Trophoblast cell (in vitro differentiated cells and primary cell): ENCODE measurements at regions not wholly inside any gene's neighbourhood (a gene's known extent, or its start where the extent isn't known, plus 50 kb on each side); places are given as distances from the start of the nearest gene placed in this dataset.
"Not testable (repeated sequence)": the region's sequence is repeated elsewhere in the genome, so short reads cannot be mapped to it uniquely, and the experiment has no call there.

Experiments
- DNase-seq, 2 donors: peaks; one replicate each; pipeline ENCODE4 v3.0.0-alpha.2; 2016
- H2AFZ ChIP-seq: 2 replicates; pipeline ENCODE4 v1.6.1; 2013; ENCODE audit warnings: low read length, moderate library complexity, mild to moderate bottlenecking; ENCODE audit not compliant: insufficient read depth, poor library complexity
- H2AK5ac ChIP-seq: 2 replicates; pipeline ENCODE4 v1.6.1; 2013; ENCODE audit warnings: mild to moderate bottlenecking, low read length
- H2BK120ac ChIP-seq: 2 replicates; pipeline ENCODE4 v1.6.1; 2013; ENCODE audit warnings: low read length, mild to moderate bottlenecking, moderate library complexity; ENCODE audit not compliant: insufficient read depth, poor library complexity
- H2BK12ac ChIP-seq: 2 replicates; pipeline ENCODE4 v1.6.1; 2013; ENCODE audit warnings: mild to moderate bottlenecking, low read length, moderate library complexity
- H2BK5ac ChIP-seq: 2 replicates; pipeline ENCODE4 v1.6.1; 2013; ENCODE audit warnings: low read length, low read depth, moderate library complexity, mild to moderate bottlenecking; ENCODE audit not compliant: poor library complexity
- H3K14ac ChIP-seq: 2 replicates; pipeline ENCODE4 v1.6.1; 2013; ENCODE audit warnings: mild to moderate bottlenecking, low read length
- H3K18ac ChIP-seq: 2 replicates; pipeline ENCODE4 v1.6.1; 2013; ENCODE audit warnings: mild to moderate bottlenecking, low read length
- H3K23ac ChIP-seq: 2 replicates; pipeline ENCODE4 v1.6.1; 2013; ENCODE audit warnings: low read length
- H3K27ac ChIP-seq: 2 replicates; pipeline ENCODE4 v1.5.1; 2013; ENCODE audit warnings: low read depth, mild to moderate bottlenecking, inconsistent platforms, low read length, moderate library complexity
- H3K27me3 ChIP-seq: 2 replicates; pipeline ENCODE4 v1.6.1; 2013; ENCODE audit warnings: inconsistent platforms, mild to moderate bottlenecking, low read length, moderate library complexity; ENCODE audit not compliant: insufficient read depth
- H3K36me3 ChIP-seq, 2 experiments: 1 replicate in 1 of 2; 2 replicates in 1 of 2; pipeline ENCODE4 v1.6.1; 2013; ENCODE audit warnings: low read length in 2 of 2, mild to moderate bottlenecking in 2 of 2, moderate library complexity in 1 of 2; ENCODE audit not compliant: insufficient read depth in 2 of 2, control insufficient read depth in 1 of 2
- H3K4ac ChIP-seq: 2 replicates; pipeline ENCODE4 v1.6.1; 2013; ENCODE audit warnings: low read depth, mild to moderate bottlenecking, low read length, moderate library complexity
- H3K4me1 ChIP-seq, 2 experiments: 1 replicate in 1 of 2; 2 replicates in 1 of 2; pipeline ENCODE4 v1.6.1; 2013; ENCODE audit warnings: low read length in 2 of 2, mild to moderate bottlenecking in 2 of 2, moderate library complexity in 1 of 2; ENCODE audit not compliant: insufficient read depth in 2 of 2, control insufficient read depth in 1 of 2
- H3K4me2 ChIP-seq: 2 replicates; pipeline ENCODE4 v1.6.1; 2013; ENCODE audit warnings: inconsistent platforms, mild to moderate bottlenecking, low read length, moderate library complexity
- H3K4me3 ChIP-seq: 2 replicates; pipeline ENCODE4 v1.5.1; 2013; ENCODE audit warnings: mild to moderate bottlenecking, low read depth, low read length, inconsistent platforms
- H3K79me1 ChIP-seq: one replicate; pipeline ENCODE4 v1.6.1; 2013; ENCODE audit warnings: low read length
- H3K79me2 ChIP-seq: 2 replicates; pipeline ENCODE4 v1.6.1; 2013; ENCODE audit warnings: low read length, mild to moderate bottlenecking; ENCODE audit not compliant: control insufficient read depth, insufficient read depth, poor library complexity
- H3K9ac ChIP-seq: 2 replicates; pipeline ENCODE4 v1.6.1; 2013; ENCODE audit warnings: mild to moderate bottlenecking, low read length
- H3K9me3 ChIP-seq: 2 replicates; pipeline ENCODE4 v1.6.1; 2013; ENCODE audit warnings: low read depth, mild to moderate bottlenecking, control low read depth, inconsistent platforms, low read length; ENCODE audit not compliant: insufficient read depth
- H4K12ac ChIP-seq: 2 replicates; pipeline ENCODE4 v1.6.1; 2013; ENCODE audit warnings: low read depth, mild to moderate bottlenecking, low read length, moderate library complexity
- H4K8ac ChIP-seq: 2 replicates; pipeline ENCODE4 v1.6.1; 2013; ENCODE audit warnings: low read depth, mild to moderate bottlenecking, low read length, moderate library complexity
- H4K91ac ChIP-seq: one replicate; pipeline ENCODE4 v1.6.1; 2013; ENCODE audit warnings: low read depth, mild to moderate bottlenecking, low read length, moderate library complexity
- WGBS: extraction: QIAGEN DNeasy Blood & Tissue Kit; methylation state at CpG from one replicate; pipeline ENCODE4 v1.1.7; 2013; ENCODE audit warnings: missing lambda C conversion rate; ENCODE audit not compliant: insufficient read length, insufficient coverage; ENCODE audit errors: extremely low coverage; 5-methylcytosine and 5-hydroxymethylcytosine counted together

DNA sequence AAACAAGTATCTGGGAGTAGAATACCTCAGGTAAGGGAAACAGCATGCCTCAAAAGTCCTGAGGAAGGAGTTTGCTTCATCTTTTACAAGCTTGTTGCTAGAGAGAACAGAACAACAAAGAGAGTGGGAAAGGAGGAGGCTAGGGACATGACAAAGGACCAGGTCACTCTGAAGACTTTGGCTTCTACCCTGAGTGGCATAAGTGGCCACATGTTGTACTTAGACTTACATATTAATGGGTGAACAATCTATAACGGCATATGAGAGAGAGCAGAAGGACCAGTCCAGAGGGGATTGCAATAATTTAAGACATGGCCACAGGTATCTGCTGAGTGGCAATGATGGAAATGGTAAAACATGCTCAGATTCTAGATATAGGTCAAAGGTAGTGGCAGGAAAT, 668.3 kb upstream of the ADGRB3 start:
- Histone ChIP-seq H2BK5ac (no peak overlapping the region), H4K12ac (no peak overlapping the region), H4K91ac (no peak overlapping the region), H4K8ac (no peak overlapping the region), H3K36me3 (no peaks in the 10 kb centered on the region), H3K4me3 (no peak overlapping the region), H3K18ac (no peak overlapping the region), H3K4me1 (no peaks in the 10 kb centered on the region), H3K14ac (no peak overlapping the region), H3K23ac (no peak overlapping the region), H2BK12ac (no peak overlapping the region), H3K27ac (no peak overlapping the region), H2AFZ (no peak overlapping the region), H2AK5ac (no peak overlapping the region), H3K4me2 (no peak overlapping the region), H3K9me3 (no peaks in the 10 kb centered on the region), H3K4ac (no peak overlapping the region), H3K79me1 (no peaks in the 10 kb centered on the region), H3K9ac (no peak overlapping the region), H2BK120ac (no peak overlapping the region), H3K79me2 (no peaks in the 10 kb centered on the region), H3K27me3 (no peaks in the 10 kb centered on the region)
- DNase-seq, result no peak
- WGBS, result no CpG with 5 or more reads among the region's 1 CpG

- Histone ChIP-seq H4K91ac (no peak overlapping the region), H4K8ac (no peak overlapping the region), H3K79me2 (no peaks in the 10 kb centered on the region), H2AK5ac (no peak overlapping the region), H3K4me2 (no peak overlapping the region), H3K27ac (no peak overlapping the region), H3K14ac (no peak overlapping the region), H3K18ac (no peak overlapping the region), H2BK120ac (no peak overlapping the region), H3K4me1 (no peaks in the 10 kb centered on the region), H3K4me3 (no peak overlapping the region), H3K27me3 (no peaks in the 10 kb centered on the region), H3K9me3 (peaks cover 8% of the 10 kb centered on the region), H2BK5ac (no peak overlapping the region), H3K79me1 (no peaks in the 10 kb centered on the region), H2AFZ (no peak overlapping the region), H3K23ac (no peak overlapping the region), H3K36me3 (no peaks in the 10 kb centered on the region), H3K9ac (no peak overlapping the region), H2BK12ac (no peak overlapping the region), H3K4ac (no peak overlapping the region), H4K12ac (no peak overlapping the region)
- no peak for DNase-seq
Measured at GRCh38 chr6:67956352-67956751, 678.7 kb upstream of the ADGRB3 start.

DNA sequence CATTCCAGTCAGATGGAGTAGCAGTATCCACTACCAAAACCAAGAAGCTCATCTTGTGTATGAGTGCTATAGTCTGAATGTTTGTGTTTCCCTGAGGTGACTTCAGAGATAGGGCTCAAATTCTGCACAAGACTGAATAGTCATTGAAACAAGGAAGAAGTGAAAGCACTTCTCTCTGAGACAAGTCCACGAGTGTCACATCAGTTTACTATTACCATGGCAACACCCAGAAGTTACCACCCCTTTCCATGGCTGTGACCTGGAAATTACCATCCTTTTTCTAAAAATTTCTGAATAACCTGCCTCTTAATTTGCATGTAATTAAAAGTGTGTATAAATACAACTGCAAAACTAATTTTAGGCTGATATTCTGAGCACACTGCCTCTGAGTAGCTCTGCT, 682.1 kb upstream of the ADGRB3 start:
- H3K23ac ChIP-seq, result no peak overlapping the region
- H2AFZ ChIP-seq, result no peak overlapping the region
- H2BK120ac ChIP-seq, result no peak overlapping the region
- peaks cover 8% of the 10 kb centered on the region for H3K9me3 ChIP-seq
- no peak overlapping the region for H3K18ac ChIP-seq
- H3K14ac ChIP-seq, result no peak overlapping the region
- H3K4me1 ChIP-seq, result no peaks in the 10 kb centered on the region
- no peaks in the 10 kb centered on the region for H3K27me3 ChIP-seq
- no peak overlapping the region for H2BK12ac ChIP-seq
- no peak overlapping the region for H2BK5ac ChIP-seq
- no CpG with 5 or more reads among the region's 1 CpG for WGBS
- H4K91ac ChIP-seq, result no peak overlapping the region
- H3K9ac ChIP-seq, result no peak overlapping the region
- H3K4me2 ChIP-seq, result no peak overlapping the region
- H3K4me3 ChIP-seq, result no peak overlapping the region
- H3K36me3 ChIP-seq, result no peaks in the 10 kb centered on the region
- H4K12ac ChIP-seq, result no peak overlapping the region
- no peaks in the 10 kb centered on the region for H3K79me1 ChIP-seq
- no peak for DNase-seq
- no peak overlapping the region for H3K27ac ChIP-seq
- no peak overlapping the region for H3K4ac ChIP-seq
- H3K79me2 ChIP-seq, result no peaks in the 10 kb centered on the region
- H2AK5ac ChIP-seq, result no peak overlapping the region
- H4K8ac ChIP-seq, result no peak overlapping the region

DNA sequence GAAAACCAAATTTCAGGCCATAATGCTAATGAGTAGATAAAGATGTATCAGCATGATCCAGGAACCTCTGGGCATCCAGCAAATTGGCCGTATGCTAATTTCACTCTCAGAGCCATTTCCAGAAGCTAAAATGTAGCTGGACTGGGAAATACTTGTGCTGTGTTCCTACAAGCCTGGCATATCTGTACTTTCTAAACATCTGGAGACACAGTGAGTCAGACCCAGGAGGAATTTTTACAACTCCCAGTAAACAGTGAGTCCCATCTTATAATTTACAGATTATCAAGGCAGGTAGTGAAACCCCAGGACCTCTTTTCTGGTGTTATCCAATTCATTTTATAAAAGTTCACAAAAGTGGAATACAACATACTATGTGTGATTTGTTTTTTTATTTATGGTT, 683.0 kb upstream of the ADGRB3 start:
- Histone ChIP-seq H2BK120ac (no peak overlapping the region), H3K4me1 (no peaks in the 10 kb centered on the region), H3K18ac (no peak overlapping the region), H3K79me2 (no peaks in the 10 kb centered on the region), H3K9ac (no peak overlapping the region), H3K9me3 (peaks cover 7% of the 10 kb centered on the region), H4K8ac (no peak overlapping the region), H3K4me2 (no peak overlapping the region), H2BK12ac (no peak overlapping the region), H3K79me1 (no peaks in the 10 kb centered on the region), H4K91ac (no peak overlapping the region), H2AFZ (no peak overlapping the region), H3K27me3 (no peaks in the 10 kb centered on the region), H2BK5ac (no peak overlapping the region), H3K4ac (no peak overlapping the region), H3K27ac (no peak overlapping the region), H3K14ac (no peak overlapping the region), H3K23ac (no peak overlapping the region), H3K4me3 (no peak overlapping the region), H4K12ac (no peak overlapping the region), H2AK5ac (no peak overlapping the region), H3K36me3 (no peaks in the 10 kb centered on the region)
- WGBS, result no CpG with 5 or more reads among the region's 1 CpG
- peak in 1 of 2 donors; percentile 6 for DNase-seq

DNA sequence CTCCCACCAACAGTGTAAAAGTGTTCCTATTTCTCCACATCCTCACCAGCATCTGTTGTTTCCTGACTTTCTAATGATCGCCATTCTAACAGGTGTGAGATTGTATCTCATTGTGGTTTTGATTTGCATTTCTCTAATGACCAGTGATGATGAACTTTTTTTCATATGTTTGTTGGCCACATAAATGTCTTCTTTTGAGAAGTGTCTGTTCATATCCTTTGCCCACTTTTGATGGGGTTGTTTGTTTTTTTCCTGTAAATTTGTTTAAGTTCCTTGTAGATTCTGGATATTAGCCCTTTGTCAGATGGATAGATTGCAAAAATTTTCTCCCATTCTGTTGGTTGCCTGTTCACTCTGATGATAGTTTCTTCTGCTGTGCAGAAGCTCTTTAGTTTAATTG, 687.3 kb upstream of the ADGRB3 start:
- not testable (repeated sequence) for H3K4me3 ChIP-seq, H3K27me3 ChIP-seq, H3K27ac ChIP-seq, H3K18ac ChIP-seq, H3K4ac ChIP-seq, H4K12ac ChIP-seq, H4K91ac ChIP-seq, H3K79me1 ChIP-seq, H3K9ac ChIP-seq, H2AFZ ChIP-seq, H3K14ac ChIP-seq, H3K79me2 ChIP-seq, H3K23ac ChIP-seq, H2BK12ac ChIP-seq, H3K36me3 ChIP-seq, H4K8ac ChIP-seq, H2BK120ac ChIP-seq, H3K4me1 ChIP-seq, DNase-seq, H3K4me2 ChIP-seq, H2AK5ac ChIP-seq, H3K9me3 ChIP-seq, H2BK5ac ChIP-seq
- no CpG with 5 or more reads among the region's 1 CpG for WGBS
